ENCODE measurements at regions not wholly inside any gene's neighbourhood (a gene's known extent, or its start where the extent isn't known, plus 50 kb on each side); places are given as distances from the start of the nearest gene placed in this dataset.

DNA sequence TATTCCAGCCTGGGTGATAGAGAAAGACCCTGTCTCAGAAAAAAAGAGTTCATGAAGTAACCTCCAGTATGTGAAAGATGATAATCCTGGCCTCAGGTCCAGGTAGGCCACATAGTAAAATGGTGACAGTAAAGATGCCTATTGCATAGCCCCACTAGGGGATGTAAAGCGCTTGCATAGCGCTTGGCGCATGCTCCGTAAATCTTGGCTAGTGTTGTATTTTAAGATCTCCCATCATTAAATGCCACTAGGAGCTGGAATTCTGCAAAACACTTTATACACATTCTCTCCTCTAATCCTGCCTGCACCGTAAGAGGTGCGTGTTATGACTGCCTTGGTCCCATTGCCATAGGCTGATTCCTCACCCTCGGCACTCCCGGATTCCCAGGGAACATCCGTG is 153.6 kb downstream of the TFCP2L1 start:
- Histone ChIP-seq H3K9ac (ENCODE audit: control insufficient read depth, insufficient read depth, low read length) (no peak overlapping the region), H4K20me1 (ENCODE audit: control insufficient read depth, insufficient read depth) (no peaks in the 10 kb centered on the region), H2AFZ (ENCODE audit: control insufficient read depth, low read depth, low read length) (no peak overlapping the region), H3K4me2 (ENCODE audit: control insufficient read depth, insufficient read depth) (no peak overlapping the region), H3K36me3 (ENCODE audit: control insufficient read depth in 2 of 2, insufficient read depth in 2 of 2, low read length in 1 of 2) (no peaks in the 10 kb centered on the region), H3K4me1 (ENCODE audit: control insufficient read depth, insufficient read depth, low read length) (no peaks in the 10 kb centered on the region), H3K9me3 (replicated peaks; ENCODE audit: control insufficient read depth, insufficient read depth, low read length) (no peaks in the 10 kb centered on the region), H3K4me3 (no peak overlapping the region), H3K79me2 (ENCODE audit: control insufficient read depth, insufficient read depth, low read length) (no peaks in the 10 kb centered on the region), H3K27ac (ENCODE audit: control insufficient read depth, insufficient read depth) (no peak overlapping the region), H3K27me3 (replicated peaks in 1 of 2; ENCODE audit: control insufficient read depth in 2 of 2, insufficient read depth in 2 of 2, low read length in 1 of 2) (0 out of 4 replicates have a peak, but pooled peaks cover 0 to 1% of the 10 kb centered on the region in 2 experiments)
- in situ Hi-C loops (cut with MboI) (no loop called here), intact Hi-C loops (cut with micrococcal nuclease; ENCODE audit: unreplicated experiment) (no loop called here)
- RAD21 ChIA-PET (ENCODE audit: unreplicated experiment), result no interaction called here
- no peak for ATAC-seq
- SMC1A ChIA-PET (ENCODE audit: uncharacterized antibody, unreplicated experiment), result no interaction called here
- TF ChIP-seq, protein P1, sequence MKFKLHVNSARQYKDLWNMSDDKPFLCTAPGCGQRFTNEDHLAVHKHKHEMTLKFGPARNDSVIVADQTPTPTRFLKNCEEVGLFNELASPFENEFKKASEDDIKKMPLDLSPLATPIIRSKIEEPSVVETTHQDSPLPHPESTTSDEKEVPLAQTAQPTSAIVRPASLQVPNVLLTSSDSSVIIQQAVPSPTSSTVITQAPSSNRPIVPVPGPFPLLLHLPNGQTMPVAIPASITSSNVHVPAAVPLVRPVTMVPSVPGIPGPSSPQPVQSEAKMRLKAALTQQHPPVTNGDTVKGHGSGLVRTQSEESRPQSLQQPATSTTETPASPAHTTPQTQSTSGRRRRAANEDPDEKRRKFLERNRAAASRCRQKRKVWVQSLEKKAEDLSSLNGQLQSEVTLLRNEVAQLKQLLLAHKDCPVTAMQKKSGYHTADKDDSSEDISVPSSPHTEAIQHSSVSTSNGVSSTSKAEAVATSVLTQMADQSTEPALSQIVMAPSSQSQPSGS (IDR thresholded peaks at IDR 0.05; ENCODE audit: low read length), result no peak
- no peak for TF ChIP-seq TAF1 (IDR thresholded peaks at IDR 0.05; ENCODE audit: borderline replicate concordance, low read depth, low read length)
- no peak for TF ChIP-seq EZH2 (IDR thresholded peaks at IDR 0.05; ENCODE audit: borderline replicate concordance, control insufficient read depth, low read depth, low read length)
- TF ChIP-seq ZBED1 (IDR thresholded peaks at IDR 0.05; ENCODE audit: borderline replicate concordance), result no peak
- no TSS peak for BruUV-seq (replicated peaks)
- FAIRE-seq, result no peak
- 42% methylated on average over 9 of the region's 9 CpGs for WGBS (ENCODE audit: insufficient coverage, insufficient replicate concordance, low lambda C conversion rate, missing lambda C conversion rate)
- CTCF ChIA-PET, result interaction anchor here (1.3 kb wide), 1 partner anchor 51 kb away, joined by 3 read pairs; no protein-coding TSS in a partner anchor
- POLR2A ChIA-PET, result no interaction called here
- DNase-seq (ENCODE audit: low read depth, low spot score), result no peak

DNA sequence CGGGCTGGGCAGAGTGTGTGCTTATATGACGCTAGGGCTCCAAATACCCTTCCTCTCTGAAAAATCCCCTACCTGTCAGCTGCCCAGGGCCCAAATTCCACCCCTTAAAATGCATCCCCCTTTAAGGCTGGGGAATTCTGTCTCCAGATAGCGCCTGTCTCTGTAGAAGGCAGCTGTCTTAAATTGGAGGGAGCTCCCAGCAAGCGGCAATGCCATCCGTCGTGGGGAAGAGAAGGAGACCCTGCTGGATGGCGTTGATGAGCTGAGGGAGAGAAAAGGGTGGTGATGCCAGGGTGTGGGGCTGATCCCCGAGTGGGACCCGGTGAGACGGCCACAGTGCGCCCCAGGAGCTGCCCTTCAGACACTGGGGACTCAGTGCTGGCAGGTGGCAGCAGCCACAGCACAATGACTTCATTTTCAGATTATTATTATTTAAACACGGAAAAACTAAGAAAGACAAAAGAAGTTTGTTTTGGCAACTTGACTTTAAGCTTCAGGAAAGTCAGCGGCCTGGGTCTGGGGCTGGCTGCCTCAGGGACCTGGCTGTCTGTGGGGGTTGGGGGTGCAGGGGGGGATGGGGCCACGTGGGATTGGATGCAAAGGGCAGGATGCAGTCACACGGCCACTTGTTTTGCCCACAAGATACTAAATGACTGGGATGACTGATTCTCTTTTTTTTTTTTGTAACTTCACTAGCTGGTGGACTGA is 152.8 kb downstream of the TFCP2L1 start:
- Histone ChIP-seq H3K79me2 (ENCODE audit: control insufficient read depth, insufficient read depth, low read length) (no peaks in the 10 kb centered on the region), H3K9me3 (replicated peaks; ENCODE audit: control insufficient read depth, insufficient read depth, low read length) (no peaks in the 10 kb centered on the region), H3K27ac (ENCODE audit: control insufficient read depth, insufficient read depth) (no peak overlapping the region), H4K20me1 (ENCODE audit: control insufficient read depth, insufficient read depth) (no peaks in the 10 kb centered on the region), H2AFZ (ENCODE audit: control insufficient read depth, low read depth, low read length) (no peak overlapping the region), H3K4me3 (no peak overlapping the region), H3K4me1 (ENCODE audit: control insufficient read depth, insufficient read depth, low read length) (no peaks in the 10 kb centered on the region), H3K4me2 (ENCODE audit: control insufficient read depth, insufficient read depth) (no peak overlapping the region), H3K9ac (ENCODE audit: control insufficient read depth, insufficient read depth, low read length) (no peak overlapping the region), H3K36me3 (ENCODE audit: control insufficient read depth in 2 of 2, insufficient read depth in 2 of 2, low read length in 1 of 2) (no peaks in the 10 kb centered on the region), H3K27me3 (replicated peaks in 1 of 2; ENCODE audit: control insufficient read depth in 2 of 2, insufficient read depth in 2 of 2, low read length in 1 of 2) (0 out of 4 replicates have a peak, but pooled peaks cover 0 to 1% of the 10 kb centered on the region in 2 experiments)
- RAD21 ChIA-PET (ENCODE audit: unreplicated experiment), result no interaction called here
- SMC1A ChIA-PET (ENCODE audit: uncharacterized antibody, unreplicated experiment), result interaction anchor here (0.7 kb wide), 1 partner anchor 52 kb away, joined by 3 read pairs; no protein-coding TSS in a partner anchor
- POLR2A ChIA-PET, result no interaction called here
- in situ Hi-C loops (cut with MboI) (no loop called here), intact Hi-C loops (cut with micrococcal nuclease; ENCODE audit: unreplicated experiment) (no loop called here)
- CTCF ChIA-PET, result interaction anchor here (1.3 kb wide), 1 partner anchor 52 kb away, joined by 3 read pairs; no protein-coding TSS in a partner anchor
- DNase-seq (ENCODE audit: low read depth, low spot score) (no peak), FAIRE-seq (no peak), ATAC-seq (no peak)
- 31% methylated on average over 15 of the region's 15 CpGs for WGBS (ENCODE audit: insufficient coverage, insufficient replicate concordance, low lambda C conversion rate, missing lambda C conversion rate)
- BruUV-seq (replicated peaks), result no TSS peak
- TF ChIP-seq HDAC2 (IDR thresholded peaks at IDR 0.05), result no peak
